ENCODE measurements at regions not wholly inside any gene's neighbourhood (a gene's known extent, or its start where the extent isn't known, plus 50 kb on each side); places are given as distances from the start of the nearest gene placed in this dataset.

- DNase-seq: no peak
- no peaks in the 10 kb centered on the region for H3K9me3 ChIP-seq
- H3K4me1 ChIP-seq: no peaks in the 10 kb centered on the region
- H3K27ac ChIP-seq: no peak overlapping the region
- intact Hi-C loops (cut with DNase I): no loop called here
- WGBS, 2 donors: 85 to 97% methylated on average over 2 to 3 of the region's 3 CpGs
- H3K27me3 ChIP-seq: peaks cover 0 to 7% (median 0%) of the 10 kb centered on the region in 4 donors
- no peaks in the 10 kb centered on the region for H3K36me3 ChIP-seq
- TF ChIP-seq POLR2A (IDR thresholded peaks at IDR 0.05): no peak
- TF ChIP-seq CTCF (IDR thresholded peaks at IDR 0.05): no peak
- H3K4me3 ChIP-seq: no peak overlapping the region
Measured at GRCh38 chr13:24613128-24613527, 67.1 kb upstream of the ATP12A start.

DNA sequence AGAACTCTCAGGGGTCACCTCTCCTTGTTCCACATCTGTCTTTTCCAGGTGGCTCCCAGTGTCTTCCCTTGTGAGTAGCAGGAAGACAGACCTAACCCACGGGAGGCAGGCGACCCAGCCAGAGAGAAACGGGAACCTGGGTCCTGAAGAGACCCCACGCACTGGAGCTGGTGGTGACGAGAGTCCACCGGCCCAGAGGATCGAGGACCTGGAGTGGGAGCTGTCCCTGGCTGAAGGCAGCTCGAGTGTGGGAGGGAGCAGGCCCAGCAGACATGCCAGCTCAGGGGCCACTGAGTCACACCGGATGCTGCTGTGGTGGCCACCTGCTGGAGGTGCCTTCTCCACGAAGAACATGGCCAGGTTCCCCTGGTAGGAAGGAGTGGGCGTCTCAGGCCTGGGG, 66.5 kb upstream of the ATP12A start:
- H3K9me3 ChIP-seq: no peaks in the 10 kb centered on the region
- no peak for TF ChIP-seq CTCF (IDR thresholded peaks at IDR 0.05)
- TF ChIP-seq POLR2A (IDR thresholded peaks at IDR 0.05): no peak
- 75 to 100% methylated on average over 2 to 4 of the region's 11 CpGs for WGBS, 2 donors
- no peaks in the 10 kb centered on the region for H3K4me1 ChIP-seq
- no peaks in the 10 kb centered on the region for H3K36me3 ChIP-seq
- H3K4me3 ChIP-seq: no peak overlapping the region
- intact Hi-C loops (cut with DNase I): no loop called here
- DNase-seq: no peak
- H3K27me3 ChIP-seq: peaks cover 0 to 7% (median 0%) of the 10 kb centered on the region in 4 donors
- no peak overlapping the region for H3K27ac ChIP-seq

GRCh38 chr13:24614306-24615080, 65.7 kb upstream of the ATP12A start:
- Histone ChIP-seq H3K36me3 (no peaks in the 10 kb centered on the region), H3K9me3 (no peaks in the 10 kb centered on the region), H3K27ac (no peak overlapping the region), H3K4me1 (no peaks in the 10 kb centered on the region), H3K27me3 (peaks cover 0 to 7% (median 0%) of the 10 kb centered on the region in 4 donors), H3K4me3 (no peak overlapping the region)
- DNase-seq: no peak
- intact Hi-C loops (cut with DNase I): no loop called here
- no peak for TF ChIP-seq POLR2A (IDR thresholded peaks at IDR 0.05)
- no peak for TF ChIP-seq CTCF (IDR thresholded peaks at IDR 0.05)
- WGBS, 2 donors: 79 to 92% methylated on average over 10 to 12 of the region's 15 CpGs

DNA sequence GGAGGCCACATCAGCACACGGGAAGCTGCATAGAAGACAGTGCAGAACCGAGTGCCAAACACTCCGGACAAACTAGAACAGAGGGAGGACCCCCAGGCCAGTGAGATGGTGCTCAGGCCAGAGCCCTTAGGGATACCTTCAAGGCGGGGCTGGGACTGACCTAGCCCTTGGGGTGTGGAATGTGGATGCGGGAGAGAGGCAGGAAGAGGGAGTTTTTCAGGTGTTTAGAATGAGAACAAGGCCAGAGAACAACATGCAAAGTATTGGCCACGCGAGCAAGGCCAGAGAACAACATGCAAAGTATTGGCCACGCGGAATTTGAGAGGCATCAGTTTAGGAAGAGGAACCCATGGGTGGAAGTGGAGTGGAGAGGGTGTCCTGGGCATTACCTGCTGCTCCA, 65.1 kb upstream of the ATP12A start:
- H3K27ac ChIP-seq: no peak overlapping the region
- no peak for DNase-seq
- TF ChIP-seq POLR2A (IDR thresholded peaks at IDR 0.05): no peak
- no peak for TF ChIP-seq CTCF (IDR thresholded peaks at IDR 0.05)
- H3K27me3 ChIP-seq: peaks cover 0 to 7% (median 0%) of the 10 kb centered on the region in 4 donors
- H3K36me3 ChIP-seq: no peaks in the 10 kb centered on the region
- H3K4me1 ChIP-seq: no peaks in the 10 kb centered on the region
- no peaks in the 10 kb centered on the region for H3K9me3 ChIP-seq
- no peak overlapping the region for H3K4me3 ChIP-seq
- intact Hi-C loops (cut with DNase I): no loop called here
- 80 to 87% methylated on average over 7 to 9 of the region's 9 CpGs for WGBS, 2 donors

- H3K36me3 ChIP-seq: no peaks in the 10 kb centered on the region
- peaks cover 0 to 2% (median 0%) of the 10 kb centered on the region in 4 donors for H3K27me3 ChIP-seq
- no peaks in the 10 kb centered on the region for H3K9me3 ChIP-seq
- intact Hi-C loops (cut with DNase I): no loop called here
- no peak for DNase-seq
- TF ChIP-seq CTCF (IDR thresholded peaks at IDR 0.05) (no peak), POLR2A (IDR thresholded peaks at IDR 0.05) (no peak)
- no peak overlapping the region for H3K27ac ChIP-seq
- no peaks in the 10 kb centered on the region for H3K4me1 ChIP-seq
- WGBS, 2 donors: 40 to 91% methylated on average over 2 to 4 of the region's 9 CpGs
- no peak overlapping the region for H3K4me3 ChIP-seq
Measured at GRCh38 chr13:24615911-24616472, 64.2 kb upstream of the ATP12A start.
